GM23248 (cell line): ENCODE measurements at regions not wholly inside any gene's neighbourhood (a gene's known extent, or its start where the extent isn't known, plus 50 kb on each side); places are given as distances from the start of the nearest gene placed in this dataset.

Source experiments
- DNase-seq: peaks from one replicate; pipeline ENCODE4 v3.0.0-alpha.2; 2015
- H2AFZ ChIP-seq: fragments of 200-600 bp; sonication (generic); 2 replicates; pipeline ENCODE4 v1.6.1; 2016; ENCODE audit warnings: antibody characterized with exemption
- H3F3A ChIP-seq: fragments of 200-600 bp; sonication (generic); 2 replicates; pipeline ENCODE4 v1.6.1; 2016; ENCODE audit warnings: mild to moderate bottlenecking, antibody characterized with exemption, mixed run types; ENCODE audit not compliant: insufficient read depth
- H3K27ac ChIP-seq: fragments of 200-600 bp; sonication (generic); 2 replicates; pipeline ENCODE4 v1.5.1; 2016; ENCODE audit warnings: mild to moderate bottlenecking
- H3K27me3 ChIP-seq: fragments of 200-600 bp; sonication (generic); replicated peaks from 2 replicates; pipeline ENCODE4 v1.6.1; 2016; ENCODE audit warnings: mild to moderate bottlenecking; ENCODE audit not compliant: insufficient read depth
- H3K36me3 ChIP-seq: fragments of 200-600 bp; sonication (generic); 2 replicates; pipeline ENCODE4 v1.6.1; 2016; ENCODE audit warnings: low read depth, mild to moderate bottlenecking
- H3K4me1 ChIP-seq: fragments of 200-600 bp; sonication (generic); 2 replicates; pipeline ENCODE4 v1.6.1; 2016; ENCODE audit warnings: mild to moderate bottlenecking; ENCODE audit not compliant: insufficient read depth
- H3K4me2 ChIP-seq: fragments of 200-600 bp; sonication (generic); one replicate; pipeline ENCODE4 v1.6.1; 2016; ENCODE audit warnings: mild to moderate bottlenecking; ENCODE audit not compliant: unreplicated experiment
- H3K4me3 ChIP-seq: fragments of 200-600 bp; sonication (generic); 2 replicates; pipeline ENCODE4 v1.5.1; 2016; ENCODE audit warnings: mild to moderate bottlenecking
- H3K79me2 ChIP-seq: fragments of 200-600 bp; sonication (generic); 2 replicates; pipeline ENCODE4 v1.6.1; 2016; ENCODE audit warnings: mild to moderate bottlenecking; ENCODE audit not compliant: insufficient read depth
- H3K9ac ChIP-seq: fragments of 200-600 bp; sonication (generic); 2 replicates; pipeline ENCODE4 v1.6.1; 2016; ENCODE audit warnings: mild to moderate bottlenecking
- H3K9me2 ChIP-seq: fragments of 200-600 bp; sonication (generic); 2 replicates; pipeline ENCODE4 v1.6.1; 2016; ENCODE audit warnings: mixed run types, mild to moderate bottlenecking, moderate library complexity; ENCODE audit not compliant: insufficient read depth
- H3K9me3 ChIP-seq: fragments of 200-600 bp; sonication (generic); one replicate; pipeline ENCODE4 v1.6.1; 2017; ENCODE audit warnings: low read depth
- H4K20me1 ChIP-seq: fragments of 200-600 bp; sonication (generic); 2 replicates; pipeline ENCODE4 v1.6.0; 2016; ENCODE audit not compliant: insufficient read depth
- EZH2 ChIP-seq: fragments of 200-600 bp; sonication (generic); IDR thresholded peaks from 2 replicates; pipeline ENCODE4 v1.6.1; 2018; ENCODE audit warnings: antibody characterized with exemption, mild to moderate bottlenecking; ENCODE audit not compliant: insufficient read depth, poor library complexity, severe bottlenecking
- EZH2phosphoT487 ChIP-seq: fragments of 200-600 bp; sonication (generic); IDR thresholded peaks from 2 replicates; pipeline ENCODE4 v1.6.1; 2018; ENCODE audit warnings: antibody characterized with exemption, moderate library complexity, mild to moderate bottlenecking, low read depth; ENCODE audit not compliant: insufficient read depth
- WGBS, 2 experiments: methylation state at CpG; one replicate each; pipeline ENCODE4 v1.1.6; 2015 to 2017; ENCODE audit warnings: low lambda C conversion rate in 2 of 2, low coverage in 1 of 2; ENCODE audit errors: missing lambda C conversion rate in 2 of 2; 5-methylcytosine and 5-hydroxymethylcytosine counted together
- in situ Hi-C: fragments of 300-500 bp; cut with MboI; formaldehyde crosslinking; loops from 2 replicates; pipeline ENCODE4 v1.15.0; 2020

DNA sequence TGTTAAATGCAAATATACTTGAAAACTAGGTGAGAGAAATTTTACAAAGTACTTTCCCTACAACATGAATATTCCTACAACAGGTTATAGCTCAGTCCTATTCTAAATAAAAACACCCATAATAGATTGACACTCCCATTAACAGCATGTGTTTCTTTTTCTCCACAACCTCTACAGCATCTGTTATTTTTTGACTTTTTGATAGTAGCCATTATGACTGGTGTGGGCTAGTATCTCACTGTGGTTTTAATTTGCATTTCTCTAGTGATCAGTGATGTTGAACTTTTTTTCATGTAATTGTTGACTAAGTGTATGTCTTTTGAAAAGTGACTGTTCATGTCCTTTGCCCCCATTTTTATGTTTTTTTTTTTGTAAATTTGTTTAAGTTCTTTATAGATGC is 1506.1 kb upstream of the CDH9 start:
- Histone ChIP-seq H3K4me1 (no peaks in the 10 kb centered on the region), H3K27me3 (no peaks in the 10 kb centered on the region), H2AFZ (no peak overlapping the region), H3K36me3 (no peaks in the 10 kb centered on the region), H3K9me3 (no peaks in the 10 kb centered on the region), H3F3A (no peaks in the 10 kb centered on the region), H4K20me1 (no peaks in the 10 kb centered on the region), H3K27ac (no peak overlapping the region), H3K9me2 (no peaks in the 10 kb centered on the region), H3K79me2 (no peaks in the 10 kb centered on the region), H3K4me2 (no peak overlapping the region), H3K9ac (no peak overlapping the region), H3K4me3 (no peak overlapping the region)
- TF ChIP-seq EZH2phosphoT487 = no peak
- no peak for TF ChIP-seq EZH2
- in situ Hi-C loops = no loop called here
- DNase-seq = no peak

DNA sequence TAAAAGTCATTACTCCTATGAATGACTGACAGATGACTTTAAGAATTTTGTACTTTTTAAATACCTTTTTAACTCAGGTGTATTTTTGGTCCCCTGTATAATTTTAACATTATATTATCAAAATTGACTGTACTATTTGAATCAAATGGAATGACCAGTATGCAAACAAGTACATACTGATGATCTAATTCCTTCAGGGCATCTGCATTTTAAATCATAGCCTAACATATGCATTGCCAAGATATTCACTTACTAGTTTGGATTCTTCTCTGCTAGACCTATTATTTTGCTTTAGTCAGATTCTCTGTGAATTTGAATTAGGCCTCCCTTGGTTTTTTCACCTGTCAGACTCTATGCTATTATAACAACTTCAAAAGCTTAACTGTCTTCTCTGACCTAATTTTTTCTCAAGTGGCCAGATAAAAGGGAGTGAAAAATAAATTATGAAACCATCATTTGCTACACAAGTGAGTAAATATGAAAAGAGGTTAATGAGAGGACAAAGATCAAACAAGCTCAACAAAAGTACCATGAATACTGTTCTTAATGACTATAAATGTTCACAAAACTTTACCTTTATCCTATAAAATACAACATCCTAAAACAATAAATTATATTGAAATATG is 1505.2 kb upstream of the CDH9 start:
- Histone ChIP-seq H3K9ac (no peak overlapping the region), H3K27me3 (no peaks in the 10 kb centered on the region), H3K4me3 (no peak overlapping the region), H3K9me3 (no peaks in the 10 kb centered on the region), H3K9me2 (no peaks in the 10 kb centered on the region), H3K4me2 (no peak overlapping the region), H3K27ac (no peak overlapping the region), H3K36me3 (no peaks in the 10 kb centered on the region), H3K4me1 (no peaks in the 10 kb centered on the region), H2AFZ (no peak overlapping the region), H4K20me1 (no peaks in the 10 kb centered on the region), H3K79me2 (no peaks in the 10 kb centered on the region), H3F3A (no peaks in the 10 kb centered on the region)
- TF ChIP-seq EZH2 = no peak
- no peak for TF ChIP-seq EZH2phosphoT487
- in situ Hi-C loops = no loop called here
- no peak for DNase-seq

GRCh38 chr5:28542987-28543386 is 1504.6 kb upstream of the CDH9 start:
- Histone ChIP-seq H3K4me2 (no peak overlapping the region), H3K27me3 (no peaks in the 10 kb centered on the region), H3K36me3 (no peaks in the 10 kb centered on the region), H3K9ac (no peak overlapping the region), H3K4me1 (no peaks in the 10 kb centered on the region), H2AFZ (no peak overlapping the region), H3K9me3 (no peaks in the 10 kb centered on the region), H4K20me1 (no peaks in the 10 kb centered on the region), H3K79me2 (no peaks in the 10 kb centered on the region), H3K27ac (no peak overlapping the region), H3F3A (no peaks in the 10 kb centered on the region), H3K9me2 (no peaks in the 10 kb centered on the region), H3K4me3 (no peak overlapping the region)
- DNase-seq = peak; percentile 0
- TF ChIP-seq EZH2phosphoT487 = no peak
- TF ChIP-seq EZH2 = no peak
- 18 to 29% methylated on average over 3 of the region's 3 CpGs for WGBS, 2 experiments
- in situ Hi-C loops = no loop called here

DNA sequence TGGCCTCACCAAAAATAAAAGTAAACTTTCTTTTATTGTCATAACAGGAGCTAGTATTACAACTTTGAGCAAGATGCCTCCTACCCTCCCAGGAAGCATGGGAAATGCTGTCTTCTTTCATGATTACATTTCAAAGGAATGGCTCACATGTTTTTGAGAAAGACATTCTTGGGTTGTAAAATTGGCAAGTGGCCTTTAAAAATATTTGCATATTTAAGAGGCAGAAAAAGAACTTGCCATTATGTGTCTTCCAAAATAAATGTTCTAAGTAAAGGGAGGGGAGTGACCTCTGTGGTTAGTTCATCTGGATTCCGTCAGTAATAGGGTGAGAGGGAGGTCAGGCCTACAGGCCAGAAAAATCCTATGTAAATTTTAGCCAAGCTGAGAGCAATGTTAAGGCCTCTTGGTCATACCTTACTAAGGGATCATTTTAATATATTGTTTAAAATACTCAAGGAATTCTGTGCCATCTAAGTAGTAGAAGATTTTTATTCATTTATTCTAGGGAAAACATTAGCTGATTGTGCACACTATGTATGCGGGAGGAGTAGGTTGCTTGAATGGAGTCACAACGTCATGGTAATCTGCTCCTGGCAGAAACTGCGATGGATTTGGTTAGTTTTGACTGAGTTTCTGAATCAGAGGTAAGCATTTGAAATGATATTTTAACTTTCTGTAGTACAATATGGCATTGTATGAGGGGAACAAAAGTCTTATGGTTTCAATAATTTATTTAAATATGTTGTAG is 1485.7 kb upstream of the CDH9 start:
- no peak overlapping the region for H3K4me3 ChIP-seq
- no peak overlapping the region for H3K9ac ChIP-seq
- WGBS, 2 experiments = 21 to 31% methylated on average over 4 of the region's 4 CpGs
- no peaks in the 10 kb centered on the region for H3K4me1 ChIP-seq
- no peaks in the 10 kb centered on the region for H3K79me2 ChIP-seq
- TF ChIP-seq EZH2phosphoT487 (no peak), EZH2 (no peak)
- no peaks in the 10 kb centered on the region for H4K20me1 ChIP-seq
- no peak overlapping the region for H3K4me2 ChIP-seq
- DNase-seq = no peak
- no peaks in the 10 kb centered on the region for H3K9me2 ChIP-seq
- H3K27me3 ChIP-seq = no peaks in the 10 kb centered on the region
- H3F3A ChIP-seq = no peaks in the 10 kb centered on the region
- in situ Hi-C loops = no loop called here
- no peaks in the 10 kb centered on the region for H3K36me3 ChIP-seq
- no peaks in the 10 kb centered on the region for H3K9me3 ChIP-seq
- no peak overlapping the region for H3K27ac ChIP-seq
- no peak overlapping the region for H2AFZ ChIP-seq
